Fibroblast of villous mesenchyme (primary cell): ENCODE measurements at regions not wholly inside any gene's neighbourhood (a gene's known extent, or its start where the extent isn't known, plus 50 kb on each side); places are given as distances from the start of the nearest gene placed in this dataset.

Experiments used
- DNase-seq: peaks from one replicate; pipeline ENCODE4 v3.0.0-alpha.2; 2010; ENCODE audit warnings: low read depth
- H3K4me3 ChIP-seq: 2 replicates; pipeline ENCODE4 v1.5.1; 2011; ENCODE audit warnings: low read depth, mild to moderate bottlenecking, low read length
- CTCF ChIP-seq: IDR thresholded peaks from 2 replicates; pipeline ENCODE4 v1.5.1; 2012; ENCODE audit warnings: low read depth, mild to moderate bottlenecking, low read length; ENCODE audit not compliant: insufficient read depth

GRCh38 chr3:34376691-34377090 lies 578.3 kb downstream of the PDCD6IP start:
- DNase-seq, result no peak
- H3K4me3 ChIP-seq, result no peak overlapping the region
- no peak for TF ChIP-seq CTCF

- no peak for TF ChIP-seq CTCF
- H3K4me3 ChIP-seq, result no peak overlapping the region
- no peak for DNase-seq
Measured at GRCh38 chr3:34377961-34378360, 579.5 kb downstream of the PDCD6IP start.

- no peak overlapping the region for H3K4me3 ChIP-seq
- DNase-seq, result no peak
- TF ChIP-seq CTCF, result no peak
Measured at GRCh38 chr3:34381243-34381642, 582.8 kb downstream of the PDCD6IP start.

- no peak for TF ChIP-seq CTCF
- no peak for DNase-seq
- no peak overlapping the region for H3K4me3 ChIP-seq
Measured at GRCh38 chr3:34382859-34383258, 584.4 kb downstream of the PDCD6IP start.

GRCh38 chr3:34386309-34386708 lies 587.9 kb downstream of the PDCD6IP start:
- no peak for DNase-seq
- no peak overlapping the region for H3K4me3 ChIP-seq
- no peak for TF ChIP-seq CTCF

GRCh38 chr3:34387826-34388564 lies 589.6 kb downstream of the PDCD6IP start:
- no peak for DNase-seq

More at GRCh38 chr3:34387826-34388564, 589.6 kb downstream of the PDCD6IP start:
- TF ChIP-seq CTCF, result no peak
- no peak overlapping the region for H3K4me3 ChIP-seq
